Stimulated activated CD4-positive, alpha-beta T cell treated with anti-CD3 and anti-CD28 coated beads, Interleukin-15, amount 100 ng/mL, for 24 hours (primary cell): ENCODE measurements at regions not wholly inside any gene's neighbourhood (a gene's known extent, or its start where the extent isn't known, plus 50 kb on each side); places are given as distances from the start of the nearest gene placed in this dataset.

ENCODE experiments used
- DNase-seq: peaks from one replicate; pipeline ENCODE4 v3.0.0-alpha.2; 2020

- DNase-seq: no peak
These were observed 157.0 kb upstream of the NDUFV2 start for GRCh38 chr18:8945514-8945913.

- no peak for DNase-seq
These were observed 156.2 kb upstream of the NDUFV2 start for GRCh38 chr18:8946066-8946838.

- no peak for DNase-seq
These were observed 154.9 kb upstream of the NDUFV2 start for GRCh38 chr18:8947566-8947965.

GRCh38 chr18:8948011-8948410 is 154.5 kb upstream of the NDUFV2 start:
- no peak for DNase-seq

GRCh38 chr18:8948471-8949149 is 153.9 kb upstream of the NDUFV2 start:
- no peak for DNase-seq

- DNase-seq: peak; percentile 8
These were observed 153.3 kb upstream of the NDUFV2 start for GRCh38 chr18:8949206-8949605.

GRCh38 chr18:8951491-8951890 is 151.0 kb upstream of the NDUFV2 start:
- no peak for DNase-seq

- no peak for DNase-seq
These were observed 150.3 kb upstream of the NDUFV2 start for GRCh38 chr18:8952174-8952573.

GRCh38 chr18:8952769-8953760 is 149.4 kb upstream of the NDUFV2 start:
- no peak for DNase-seq

- DNase-seq: no peak
These were observed 144.8 kb upstream of the NDUFV2 start for GRCh38 chr18:8957731-8958130.

- no peak for DNase-seq
These were observed 143.8 kb upstream of the NDUFV2 start for GRCh38 chr18:8958660-8959059.

- DNase-seq: no peak
These were observed 142.9 kb upstream of the NDUFV2 start for GRCh38 chr18:8959551-8960135.

GRCh38 chr18:8960740-8961657 is 141.5 kb upstream of the NDUFV2 start:
- DNase-seq: no peak

- no peak for DNase-seq
These were observed 140.2 kb upstream of the NDUFV2 start for GRCh38 chr18:8962192-8962779.

GRCh38 chr18:8962855-8963635 is 139.5 kb upstream of the NDUFV2 start:
- no peak for DNase-seq

GRCh38 chr18:8963876-8964275 is 138.6 kb upstream of the NDUFV2 start:
- DNase-seq: no peak

- no peak for DNase-seq
These were observed 137.1 kb upstream of the NDUFV2 start for GRCh38 chr18:8965398-8965797.

- no peak for DNase-seq
These were observed 135.7 kb upstream of the NDUFV2 start for GRCh38 chr18:8966821-8967220.

GRCh38 chr18:8967573-8967972 is 134.9 kb upstream of the NDUFV2 start:
- DNase-seq: no peak

- DNase-seq: no peak
These were observed 132.7 kb upstream of the NDUFV2 start for GRCh38 chr18:8969639-8970390.
